Renal cortex interstitium (tissue), 11 donors: ENCODE measurements at regions not wholly inside any gene's neighbourhood (a gene's known extent, or its start where the extent isn't known, plus 50 kb on each side); places are given as distances from the start of the nearest gene placed in this dataset.
A peak's percentile ranks its signal among the peaks of the same experiment; 100 is the strongest.

Experiments used
- DNase-seq, 11 donors: peaks; one replicate each; pipeline ENCODE4 v3.0.0-alpha.2; 2013; ENCODE audit warnings: low read depth in 9 of 11, low spot score in 4 of 11; ENCODE audit errors: extremely low read depth in 1 of 11

DNA sequence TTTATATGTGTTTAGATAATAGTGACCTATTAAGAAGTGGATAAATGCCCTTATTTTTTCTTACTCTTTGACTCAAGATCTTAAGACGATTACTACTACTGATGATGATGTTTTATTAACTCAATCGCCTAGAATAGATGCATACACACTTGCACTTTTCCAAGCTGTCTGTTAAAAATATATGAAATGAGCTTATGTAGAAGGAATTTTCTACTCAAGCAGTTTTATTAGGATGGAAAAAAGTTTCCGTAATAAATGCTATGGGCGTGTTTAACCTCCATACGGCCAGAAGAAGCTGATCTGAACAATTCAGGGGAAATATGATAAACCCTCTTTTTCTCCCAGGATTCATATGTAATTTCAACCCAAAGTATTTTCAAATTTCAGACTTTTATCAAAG lies 455.7 kb upstream of the MPDZ start:
- no peak for DNase-seq

DNA sequence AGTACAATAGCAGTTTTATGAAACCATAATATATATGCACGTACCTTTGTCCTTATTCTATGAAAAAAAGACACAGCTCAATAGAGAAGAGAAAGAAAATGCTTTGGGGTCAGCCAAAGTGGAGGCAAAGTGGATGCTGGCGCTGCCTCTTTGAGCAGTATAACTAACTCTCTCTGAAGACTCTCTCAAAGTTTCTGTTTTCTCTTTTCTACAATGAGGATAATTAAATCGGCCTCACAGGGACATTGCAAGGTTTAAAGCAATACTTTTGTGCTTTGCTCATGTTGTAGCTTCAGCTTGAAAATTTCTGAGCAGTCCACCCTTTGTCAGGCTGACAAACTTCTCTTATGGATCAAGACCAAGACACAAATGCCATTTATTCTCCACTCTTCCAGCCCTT lies 455.1 kb upstream of the MPDZ start:
- no peak for DNase-seq

DNA sequence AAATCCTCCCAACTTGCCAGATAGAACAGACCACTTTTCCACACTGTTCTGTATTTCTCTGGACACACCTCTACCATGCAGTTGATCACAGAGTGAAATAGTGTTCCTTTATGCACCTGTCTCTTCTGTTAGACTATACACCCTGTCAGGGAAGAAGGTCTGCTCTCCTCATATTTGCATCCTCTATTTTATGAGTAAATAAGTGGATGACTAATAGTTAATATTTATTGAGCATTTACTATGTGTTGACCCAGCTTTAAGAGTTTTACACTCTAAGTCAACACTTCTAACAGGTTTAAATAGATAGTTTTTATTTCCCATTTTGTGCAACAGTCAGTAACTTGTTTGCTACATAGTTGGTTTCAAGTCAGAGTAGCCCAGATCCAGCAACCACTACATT lies 452.8 kb upstream of the MPDZ start:
- DNase-seq: no peak

DNA sequence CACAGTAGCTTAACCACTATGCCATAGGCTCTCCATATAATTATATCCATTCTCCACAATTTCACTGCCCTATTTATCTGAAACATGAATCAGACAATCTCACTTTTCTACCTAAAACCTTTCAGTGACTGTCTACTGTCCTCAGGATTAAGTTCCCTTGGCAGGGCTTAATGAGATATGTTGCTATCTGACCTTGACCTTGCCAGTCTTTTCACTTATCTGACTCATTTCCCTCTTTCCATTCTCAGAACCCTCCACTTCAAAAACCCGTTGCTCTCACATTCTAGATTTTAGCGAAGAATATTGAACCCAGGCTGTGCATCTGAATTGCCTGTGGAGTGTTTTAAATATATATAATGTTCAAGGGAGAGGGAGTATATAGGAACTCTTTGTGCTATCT lies 452.1 kb upstream of the MPDZ start:
- no peak for DNase-seq

DNA sequence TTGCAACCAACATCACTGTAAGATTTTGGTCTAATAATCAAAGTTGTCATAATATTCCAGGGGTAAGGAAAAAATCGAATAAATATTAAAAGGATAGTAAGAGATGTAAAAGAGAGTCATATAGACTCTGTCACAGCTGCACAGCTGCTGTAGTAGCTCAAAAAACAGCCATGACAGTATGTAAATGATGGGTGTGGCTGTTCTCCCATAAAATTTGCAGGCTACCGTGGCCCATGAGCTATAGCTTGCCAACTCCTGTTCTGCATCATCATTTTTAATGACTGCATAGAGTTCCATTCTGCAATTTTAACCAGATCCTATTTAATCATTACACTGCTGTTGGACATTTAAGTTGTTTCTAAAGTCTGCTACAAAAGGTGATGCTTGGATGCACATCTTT lies 450.5 kb upstream of the MPDZ start:
- no peak for DNase-seq

DNA sequence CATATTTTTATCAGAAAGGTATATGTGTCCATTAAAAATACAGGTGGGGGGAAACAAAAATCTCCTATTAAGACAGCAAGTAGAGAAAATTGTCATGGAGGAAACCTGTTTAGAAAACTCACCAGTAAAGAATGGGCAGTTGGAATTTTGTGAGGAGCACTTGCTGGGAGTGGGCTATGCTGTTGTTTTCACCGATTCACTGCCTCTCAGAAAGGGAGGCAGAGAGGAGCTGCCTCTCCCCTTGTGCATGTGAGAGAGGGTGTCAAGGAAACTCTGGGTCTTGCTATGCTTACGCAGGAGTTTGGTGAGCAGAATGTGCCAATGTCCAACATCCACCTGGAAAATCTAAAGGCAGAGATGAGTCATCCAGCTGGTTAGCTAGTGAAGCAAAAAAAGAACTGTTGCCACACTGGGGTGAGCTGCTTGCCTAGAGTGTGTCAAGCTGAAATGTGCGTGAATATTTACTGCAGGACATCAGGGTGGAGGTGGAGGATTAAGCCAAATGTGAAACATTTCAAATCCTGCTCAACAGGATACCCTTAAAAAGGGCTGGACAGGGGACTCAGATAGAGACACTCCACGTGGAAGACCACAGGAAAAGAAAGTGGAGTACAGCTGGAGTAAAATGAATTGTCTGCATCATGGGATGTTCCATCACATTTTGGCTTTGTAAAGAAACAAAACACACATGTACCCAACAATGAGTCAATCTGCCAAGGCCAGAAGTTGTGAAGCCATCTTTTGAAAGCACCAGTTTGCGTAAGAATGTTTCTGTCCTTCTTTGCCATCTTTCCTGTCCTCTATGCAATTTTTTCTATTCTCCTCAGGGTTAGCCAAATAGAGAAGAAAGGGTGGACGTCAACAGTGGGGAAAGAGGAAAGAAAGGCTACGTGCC lies 449.7 kb upstream of the MPDZ start:
- no peak for DNase-seq

DNA sequence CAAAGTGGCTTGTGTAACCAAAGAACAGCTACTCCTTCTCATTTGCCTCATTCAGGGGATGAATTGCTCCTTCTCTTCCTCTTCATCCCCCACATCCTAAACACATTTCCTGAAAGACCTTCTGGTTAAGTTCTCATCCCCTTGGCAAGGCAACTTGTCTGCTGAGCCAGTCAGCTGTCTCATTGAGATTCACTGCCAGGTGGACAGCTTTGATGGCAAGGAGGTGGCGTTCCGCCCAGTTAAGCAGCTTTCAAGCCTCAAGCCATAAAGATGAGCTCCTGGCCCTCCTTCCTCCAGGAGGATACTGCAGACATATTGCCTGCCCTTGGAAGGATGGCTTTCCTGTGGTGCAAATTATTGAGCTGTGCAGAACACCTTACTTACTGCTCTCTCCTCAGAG lies 448.6 kb upstream of the MPDZ start:
- peak in 2 of 11 donors; percentile 39 for DNase-seq

DNA sequence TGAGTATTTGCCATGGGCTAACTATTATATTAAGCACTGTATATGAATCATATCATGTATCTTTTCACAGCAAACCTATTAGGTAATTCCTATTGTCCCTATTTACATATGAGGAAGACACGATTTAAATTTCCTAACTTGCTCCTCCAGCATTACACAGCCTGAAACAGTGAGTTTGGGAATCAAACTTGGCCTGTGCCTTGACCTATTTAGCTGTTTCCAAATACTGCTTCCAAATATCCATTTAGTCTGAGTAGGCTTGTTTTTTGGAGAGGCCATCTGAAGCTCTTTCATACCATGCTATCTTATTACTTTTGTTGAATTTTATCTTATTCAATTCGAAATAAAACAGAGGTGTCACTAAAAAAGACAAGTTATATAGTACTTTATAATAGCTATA lies 447.3 kb upstream of the MPDZ start:
- no peak for DNase-seq

DNA sequence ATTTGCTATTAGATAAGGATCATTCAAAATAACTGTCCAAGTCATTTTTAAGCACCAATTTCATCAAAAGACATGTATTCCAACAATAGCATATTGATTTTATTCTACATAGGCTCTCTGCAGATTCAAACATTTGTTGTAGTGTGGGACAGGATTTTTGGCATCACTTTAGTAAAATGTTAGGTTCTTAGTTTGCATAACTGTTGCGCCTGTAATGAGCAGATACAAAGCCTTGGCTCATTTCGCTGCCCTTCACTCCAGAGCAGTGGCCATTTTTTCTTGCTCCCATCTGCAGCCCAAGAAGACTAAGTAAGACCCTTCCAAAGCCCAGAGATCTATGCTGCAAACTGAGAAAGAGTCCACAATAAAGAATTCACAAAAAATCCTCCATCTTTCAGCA lies 446.0 kb upstream of the MPDZ start:
- DNase-seq: no peak

DNA sequence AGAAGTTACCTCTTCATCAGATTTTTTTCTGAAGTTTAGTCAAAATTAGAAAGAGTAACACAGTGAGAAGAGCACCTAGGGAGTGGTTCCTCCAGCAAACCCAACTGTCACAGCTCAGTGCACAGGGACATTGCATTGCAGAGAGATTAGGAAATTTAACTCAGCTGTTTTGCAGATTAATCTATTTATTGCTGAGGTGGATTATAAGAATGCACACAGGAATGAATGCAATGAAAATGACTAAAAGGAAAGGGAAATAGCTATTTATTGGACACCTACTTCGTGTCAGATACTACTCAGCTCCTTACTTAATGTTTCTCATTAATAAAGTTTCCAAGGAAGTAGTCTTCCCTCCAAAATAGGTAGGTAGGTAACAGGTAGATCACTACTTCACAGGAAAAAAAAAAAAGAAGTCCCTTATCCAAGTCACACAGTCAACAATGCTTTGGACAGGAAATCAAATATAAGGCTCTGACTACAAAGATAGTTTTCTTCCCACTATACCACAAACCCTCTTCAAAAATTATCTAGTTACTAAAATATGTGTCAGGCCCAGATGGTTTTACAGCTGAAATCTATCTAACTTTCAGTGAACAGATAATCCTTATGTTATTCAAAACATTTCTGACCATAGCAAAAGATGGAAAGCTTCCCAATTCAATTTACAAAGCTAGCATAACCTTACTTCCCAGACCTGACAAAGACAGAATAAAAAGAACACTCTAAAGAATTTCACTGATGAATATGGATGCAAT lies 442.2 kb upstream of the MPDZ start:
- no peak for DNase-seq

DNA sequence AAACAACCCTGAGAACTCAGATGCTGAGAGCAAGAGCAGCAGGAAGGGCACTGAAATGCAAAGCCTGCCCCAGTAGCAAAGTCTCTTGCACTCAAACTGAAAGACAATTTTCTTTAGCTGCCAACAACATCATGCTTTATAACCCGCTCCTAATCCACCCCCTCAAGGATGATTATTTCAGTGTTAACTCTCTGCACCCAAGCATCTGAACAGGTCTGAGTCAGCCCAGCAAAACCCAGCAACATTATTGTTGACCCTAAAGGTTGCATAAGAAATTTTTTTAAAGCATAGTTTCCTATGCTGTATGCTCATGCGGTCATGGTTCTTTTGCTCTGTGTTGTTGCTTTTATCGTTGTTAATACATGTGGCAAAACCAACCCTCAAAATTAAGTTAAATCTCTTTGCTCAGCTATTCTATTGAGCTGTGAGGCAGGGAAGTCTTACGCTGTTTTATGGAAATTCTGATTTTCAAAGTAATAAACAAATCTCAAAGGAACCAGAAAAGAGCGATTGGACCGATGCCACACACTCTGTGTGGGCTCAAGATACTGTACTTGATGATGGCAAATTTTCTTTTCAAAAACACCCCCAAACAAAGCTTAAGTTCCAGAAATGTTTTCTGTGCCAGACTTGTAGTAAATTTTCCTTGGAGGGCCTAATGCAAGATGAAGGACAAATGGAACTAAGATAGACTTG lies 440.6 kb upstream of the MPDZ start:
- no peak for DNase-seq

DNA sequence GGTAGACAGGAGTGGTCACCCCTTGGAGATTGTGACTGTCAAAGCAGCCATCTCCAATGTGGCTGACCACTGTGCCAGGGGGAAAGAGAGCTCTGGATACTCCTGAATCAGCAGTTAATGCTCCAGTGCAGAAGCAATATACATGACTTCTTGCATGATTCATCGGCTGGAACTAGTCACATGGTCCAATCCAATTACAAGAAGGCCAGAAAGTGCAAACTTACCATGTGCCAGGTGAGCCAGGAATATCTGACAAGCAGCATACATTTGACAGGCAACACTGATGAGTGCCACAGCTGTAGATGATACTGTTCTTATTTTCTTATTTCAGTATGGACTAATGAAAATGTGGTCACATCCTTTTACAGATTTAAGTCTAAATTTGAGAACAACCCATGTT lies 440.0 kb upstream of the MPDZ start:
- no peak for DNase-seq

DNA sequence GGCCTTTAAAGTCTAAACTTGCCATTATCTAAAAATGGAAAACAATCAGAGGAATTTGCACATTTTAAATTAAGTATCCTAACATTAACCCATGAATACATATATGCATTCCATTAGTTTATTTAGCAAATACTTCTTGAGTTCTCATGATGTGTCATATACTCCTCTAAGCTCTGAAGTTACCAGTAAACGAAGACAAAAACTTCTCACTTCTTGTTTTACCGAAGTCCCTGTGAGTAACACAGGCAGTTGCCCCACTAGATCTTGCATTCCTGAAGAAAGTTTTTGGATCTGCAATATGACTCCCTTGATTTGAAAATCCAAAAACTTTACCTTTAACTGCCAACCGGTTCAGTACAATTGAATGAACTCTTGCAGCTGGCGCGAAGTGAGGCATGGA lies 439.0 kb upstream of the MPDZ start:
- DNase-seq: no peak

DNA sequence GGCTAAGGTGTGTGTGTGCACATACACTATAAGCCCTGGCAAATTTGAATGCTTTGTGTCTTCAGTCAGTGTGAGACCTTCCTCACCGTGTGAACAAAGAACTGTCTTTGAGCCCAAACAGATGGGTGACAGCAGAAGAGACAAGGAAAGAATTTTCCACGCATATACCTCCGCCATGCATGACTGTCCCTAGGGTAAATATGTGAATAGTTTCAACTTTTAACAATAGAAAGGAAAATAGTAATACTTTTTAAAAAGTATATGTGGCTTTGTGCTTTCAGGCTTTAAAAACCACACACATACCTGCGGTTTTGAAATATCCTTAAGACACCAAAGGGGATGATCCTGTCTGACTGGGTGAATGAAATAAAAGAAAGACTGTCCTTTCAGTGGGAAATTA lies 438.6 kb upstream of the MPDZ start:
- DNase-seq: no peak

DNA sequence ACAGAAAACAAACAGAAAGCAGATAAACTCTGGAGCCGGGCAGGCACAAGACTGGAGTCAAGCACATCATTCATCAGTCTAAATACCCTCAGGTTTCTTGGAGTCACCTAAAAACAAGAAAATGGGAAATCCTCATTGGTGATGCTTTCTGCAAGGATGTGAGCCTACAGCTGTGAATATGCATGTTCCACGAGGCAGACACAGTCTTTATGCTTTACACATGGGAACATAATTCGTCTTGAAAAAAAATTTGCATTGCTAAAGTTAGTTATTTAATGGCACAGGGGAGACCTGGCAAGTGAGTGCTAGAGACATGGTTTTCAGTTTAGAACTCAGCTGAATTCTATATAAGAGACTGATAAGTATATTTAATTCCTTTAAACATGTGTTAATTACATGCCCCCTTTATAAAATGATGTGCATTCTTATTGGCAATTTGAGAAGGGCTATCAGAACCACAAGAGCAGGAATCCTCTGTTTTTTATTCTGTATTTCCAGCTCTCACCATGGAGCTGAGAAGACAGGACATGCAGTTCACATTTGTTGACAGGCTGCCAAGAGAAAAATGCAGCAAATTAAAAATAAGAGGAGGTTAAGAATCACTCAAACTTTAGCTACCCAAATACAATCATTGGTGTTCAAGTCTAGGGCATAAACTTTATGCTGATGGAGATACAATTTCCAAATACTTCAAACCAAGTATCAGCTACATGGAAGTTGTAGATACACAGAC lies 438.0 kb upstream of the MPDZ start:
- DNase-seq: no peak

DNA sequence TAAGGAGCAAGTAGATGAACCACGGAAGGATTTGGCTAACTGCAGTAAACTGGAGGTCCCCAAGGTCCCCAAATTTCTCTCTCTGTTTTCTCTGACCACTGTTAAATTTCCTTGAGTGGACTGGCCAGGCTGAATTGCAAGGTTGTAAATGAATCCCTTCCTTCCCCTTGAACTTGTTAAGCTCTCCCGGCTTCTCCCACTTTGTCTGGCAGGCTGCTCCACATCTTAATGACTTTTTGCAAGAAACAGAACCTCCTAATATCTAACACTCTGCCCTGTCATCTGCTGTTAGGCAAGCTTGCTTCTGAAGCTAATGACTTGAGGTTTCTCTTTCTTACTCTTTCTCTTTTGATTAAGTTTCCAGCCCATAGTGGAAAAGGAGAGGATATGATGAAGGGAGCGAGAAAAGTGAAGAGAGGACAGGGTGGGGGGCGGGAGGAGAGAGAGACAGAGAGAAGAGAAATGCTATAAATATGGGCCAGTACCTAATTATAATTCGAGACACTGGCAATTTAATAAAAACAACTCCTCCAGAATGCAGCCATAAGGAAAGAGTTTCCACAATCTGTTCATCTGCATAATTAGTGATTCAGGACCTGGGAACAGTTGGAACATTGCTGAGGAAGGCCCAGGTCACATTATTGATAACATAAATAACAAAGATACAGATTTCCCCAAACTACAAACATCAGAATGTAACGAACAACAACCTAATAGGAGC lies 437.3 kb upstream of the MPDZ start:
- peak in 1 of 11 donors; percentile 23 for DNase-seq

DNA sequence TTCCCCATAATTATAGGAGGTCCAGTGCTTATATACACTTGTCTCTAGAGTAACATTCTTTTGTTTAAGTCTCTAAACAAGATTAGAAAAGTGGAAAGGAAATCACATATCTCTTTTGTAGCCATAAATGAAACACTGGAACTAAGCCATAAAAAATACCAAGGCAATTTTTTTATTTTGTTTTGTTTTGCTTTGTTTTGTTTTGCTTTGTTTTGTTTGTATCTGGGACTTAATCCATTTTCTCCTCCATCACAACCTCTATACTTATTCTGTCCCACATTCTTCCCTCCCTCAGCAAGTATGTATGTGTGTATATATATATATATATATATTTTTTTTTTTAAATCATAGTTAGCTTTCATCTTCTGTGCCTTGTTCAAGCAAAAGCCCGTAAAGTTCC lies 436.6 kb upstream of the MPDZ start:
- no peak for DNase-seq

DNA sequence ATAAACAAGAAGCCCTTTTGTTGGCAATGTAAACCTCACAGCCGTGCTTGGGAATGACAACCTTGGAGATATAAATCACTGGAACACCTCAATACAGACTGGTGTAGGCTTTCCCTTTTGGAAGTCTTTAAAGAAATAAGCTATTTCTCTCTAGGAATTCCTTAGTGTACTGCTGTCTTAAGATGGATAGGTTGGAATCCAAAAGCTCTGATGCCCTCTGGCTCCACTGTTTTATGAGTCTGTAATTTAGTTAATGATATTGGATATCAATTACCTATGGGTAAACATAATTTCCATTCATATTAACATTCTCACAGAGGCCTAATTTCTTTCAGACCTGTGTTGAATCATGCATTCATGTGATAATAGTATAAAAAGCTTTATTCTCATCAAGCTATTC lies 435.9 kb upstream of the MPDZ start:
- DNase-seq: no peak
